Right kidney (tissue), 1 donor: ENCODE measurements at regions not wholly inside any gene's neighbourhood (a gene's known extent, or its start where the extent isn't known, plus 50 kb on each side); places are given as distances from the start of the nearest gene placed in this dataset.
"Not testable (repeated sequence)": the region's sequence is repeated elsewhere in the genome, so short reads cannot be mapped to it uniquely, and the experiment has no call there.

Source experiments
- DNase-seq: peaks from one replicate; pipeline ENCODE4 v3.0.0-alpha.2; 2016

GRCh38 chr10:125451319-125451718 is 231.6 kb downstream of the TEX36 start:
- DNase-seq = no peak

GRCh38 chr10:125450218-125450617 is 232.7 kb downstream of the TEX36 start:
- DNase-seq = no peak

DNA sequence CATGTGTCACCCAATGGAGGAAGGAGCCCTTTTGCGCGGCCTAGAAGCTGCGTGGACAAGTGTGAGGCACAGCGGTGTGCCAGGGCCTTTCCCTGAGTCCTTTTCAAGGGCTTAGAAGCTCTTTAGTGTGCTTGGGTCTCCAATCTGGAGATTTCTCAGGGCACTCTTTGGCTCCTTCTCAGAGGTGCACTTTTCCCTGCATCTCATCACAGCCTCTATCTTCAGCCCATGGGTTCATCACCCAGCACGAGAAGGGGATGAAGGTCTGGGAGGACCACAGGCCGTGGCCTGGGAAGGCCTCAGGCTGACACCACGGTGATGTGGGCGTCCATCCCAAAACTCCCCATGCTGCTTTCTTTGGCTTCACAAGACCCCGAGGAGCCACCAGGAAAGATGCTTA is 233.4 kb downstream of the TEX36 start:
- DNase-seq = no peak

- no peak for DNase-seq
Measured at GRCh38 chr10:125448596-125448995, 234.4 kb downstream of the TEX36 start.

- DNase-seq = no peak
Measured at GRCh38 chr10:125444790-125445189, 238.2 kb downstream of the TEX36 start.

- no peak for DNase-seq
Measured at GRCh38 chr10:125442856-125443540, 240.0 kb downstream of the TEX36 start.

DNA sequence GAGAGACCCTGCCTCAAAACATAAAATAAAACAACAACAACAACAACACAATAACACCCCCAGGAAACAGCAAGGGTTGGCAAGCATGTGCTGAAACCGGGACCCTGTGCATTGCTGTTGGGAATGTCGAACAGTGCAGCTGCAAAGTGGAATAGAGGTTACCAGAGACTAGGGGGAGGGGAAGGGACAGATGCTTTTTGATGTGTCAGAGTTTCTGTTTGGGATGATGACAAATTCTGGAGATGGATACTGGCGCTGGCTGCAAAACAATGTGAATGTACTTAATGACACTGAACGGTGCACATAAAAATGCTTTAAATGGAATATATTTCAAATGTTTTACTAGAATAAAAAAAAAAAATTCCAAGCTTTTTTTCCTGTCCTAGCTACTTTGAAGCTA is 241.8 kb downstream of the TEX36 start:
- DNase-seq = no peak

DNA sequence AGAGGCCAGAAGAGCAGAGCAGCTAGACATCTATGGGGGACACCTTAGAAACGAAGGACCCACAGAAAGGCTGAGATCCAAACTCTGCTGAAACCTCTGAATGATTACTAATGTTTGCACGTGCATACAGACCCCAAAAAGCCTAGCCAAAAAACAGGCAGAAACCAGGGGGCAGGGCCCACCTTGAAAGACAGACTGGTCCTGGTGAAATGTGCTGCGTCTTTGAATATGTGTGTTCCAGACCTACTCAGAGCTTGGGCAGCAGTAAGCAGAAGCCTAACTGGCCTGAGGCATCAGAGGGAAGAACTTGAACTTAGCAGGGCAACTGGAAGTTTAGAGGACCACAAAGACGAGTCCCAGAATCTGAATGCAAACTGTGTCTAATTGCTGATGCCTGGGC is 251.8 kb downstream of the TEX36 start:
- no peak for DNase-seq

GRCh38 chr10:125428054-125428453 is 254.9 kb downstream of the TEX36 start:
- DNase-seq = no peak

DNA sequence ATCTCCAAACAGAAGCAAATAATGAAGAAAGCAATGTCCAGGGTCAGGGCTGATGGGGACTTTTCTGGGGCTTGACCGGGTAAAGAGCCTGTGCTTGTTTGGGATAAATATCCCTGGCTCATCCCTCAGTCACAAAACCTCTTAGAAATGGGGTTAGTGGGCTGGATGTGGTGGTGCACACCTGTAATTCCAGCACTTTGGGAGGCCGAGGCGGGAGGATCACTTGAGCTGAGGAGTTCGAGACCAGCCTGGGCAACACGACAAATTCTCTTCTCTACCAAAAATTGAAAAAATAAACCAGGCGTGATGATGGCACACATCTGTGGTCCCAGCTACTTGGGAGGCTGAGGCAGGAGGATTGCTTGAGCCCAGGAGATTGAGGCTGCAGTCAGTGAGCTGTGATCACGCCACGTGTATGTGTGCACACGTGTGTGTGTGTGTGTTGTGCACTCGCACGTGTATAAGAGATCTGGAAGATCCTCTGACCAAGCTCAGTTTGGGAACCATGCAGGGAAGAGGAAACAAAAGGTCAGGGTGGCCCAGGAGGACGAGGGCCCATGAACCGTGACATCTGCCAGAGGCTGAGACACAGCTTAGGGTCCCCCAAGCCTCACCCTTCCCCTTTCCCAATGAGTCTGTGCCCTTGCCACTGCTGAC is 258.6 kb downstream of the TEX36 start:
- no peak for DNase-seq

DNA sequence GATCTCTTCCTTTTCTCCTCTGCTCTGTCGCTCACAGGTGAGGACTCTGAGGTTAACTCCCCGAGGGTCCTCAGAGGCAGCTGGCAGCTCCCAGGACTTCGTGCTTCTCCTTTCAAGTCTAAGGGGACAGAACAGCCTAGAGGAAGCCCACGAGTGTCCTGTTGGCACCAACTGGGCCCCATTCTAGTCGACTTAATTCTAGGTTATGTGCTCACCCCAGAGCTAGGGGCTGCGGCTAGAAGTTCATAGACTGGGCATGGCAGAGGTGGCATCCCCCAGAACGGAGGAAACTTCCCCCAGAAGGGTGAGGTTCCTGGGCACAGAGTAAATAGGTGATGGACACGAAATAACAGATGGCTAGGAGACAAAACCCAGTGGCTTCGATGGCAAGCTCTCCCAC is 259.4 kb downstream of the TEX36 start:
- DNase-seq = no peak

DNA sequence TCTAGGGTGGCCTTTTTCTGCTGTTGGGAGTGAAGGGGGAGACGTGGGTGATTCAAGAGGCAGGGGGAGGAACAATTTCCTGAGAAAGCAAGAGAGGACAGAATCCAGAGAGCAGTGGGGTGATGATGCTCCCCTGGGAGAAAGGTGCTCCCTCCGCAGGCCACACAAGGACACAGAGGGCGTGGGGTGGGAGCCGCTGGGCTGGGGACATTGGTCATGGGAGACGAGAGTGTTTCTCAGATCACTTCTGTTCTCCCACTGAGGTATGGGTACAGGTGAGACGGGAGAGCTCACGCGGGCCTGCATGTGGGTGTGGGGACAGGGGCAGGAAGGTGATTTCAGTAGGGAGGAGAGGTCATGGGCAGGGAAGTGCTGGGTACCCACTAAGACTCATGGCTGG is 259.5 kb upstream of the CTBP2 start:
- DNase-seq = no peak

DNA sequence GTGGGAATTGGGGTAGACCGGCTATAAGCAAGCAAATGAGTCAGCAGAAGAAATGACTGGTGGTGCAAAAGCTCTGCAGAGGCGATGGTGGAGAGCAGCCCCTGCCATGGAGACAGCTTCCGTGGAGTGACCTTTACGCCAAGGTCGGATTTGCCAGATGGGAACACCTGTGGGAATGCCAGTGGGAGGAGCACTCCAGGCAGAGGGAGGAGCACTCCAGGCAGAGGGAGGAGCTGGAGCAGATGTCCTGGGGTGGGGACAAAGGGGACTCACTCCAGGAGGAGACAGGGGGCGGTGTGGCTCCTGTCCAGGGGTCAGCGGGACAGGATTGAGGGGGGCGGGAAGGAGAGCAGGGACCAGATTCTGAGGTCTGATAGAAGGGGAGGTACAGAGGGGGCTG is 258.8 kb upstream of the CTBP2 start:
- no peak for DNase-seq

- DNase-seq = no peak
Measured at GRCh38 chr10:125417605-125418004, 257.2 kb upstream of the CTBP2 start.

DNA sequence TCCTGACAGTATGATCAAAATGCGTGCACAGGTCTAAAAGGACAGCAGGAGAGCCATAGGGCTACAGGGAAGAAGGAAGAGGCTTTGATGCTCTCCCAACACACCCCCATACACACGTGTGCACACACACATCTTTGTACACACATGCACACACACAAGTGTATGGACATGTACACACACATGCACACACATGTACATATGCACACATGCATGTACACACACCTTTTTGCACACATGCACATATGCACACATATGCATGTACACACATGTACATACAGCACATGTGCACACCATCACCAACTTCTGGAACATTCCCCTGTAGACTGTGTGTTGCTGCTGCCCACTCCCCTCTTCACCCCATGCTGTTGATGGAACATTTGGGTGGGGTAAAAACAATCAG is 255.6 kb upstream of the CTBP2 start:
- DNase-seq = no peak

GRCh38 chr10:125415006-125415633 is 254.8 kb upstream of the CTBP2 start:
- DNase-seq = no peak

DNA sequence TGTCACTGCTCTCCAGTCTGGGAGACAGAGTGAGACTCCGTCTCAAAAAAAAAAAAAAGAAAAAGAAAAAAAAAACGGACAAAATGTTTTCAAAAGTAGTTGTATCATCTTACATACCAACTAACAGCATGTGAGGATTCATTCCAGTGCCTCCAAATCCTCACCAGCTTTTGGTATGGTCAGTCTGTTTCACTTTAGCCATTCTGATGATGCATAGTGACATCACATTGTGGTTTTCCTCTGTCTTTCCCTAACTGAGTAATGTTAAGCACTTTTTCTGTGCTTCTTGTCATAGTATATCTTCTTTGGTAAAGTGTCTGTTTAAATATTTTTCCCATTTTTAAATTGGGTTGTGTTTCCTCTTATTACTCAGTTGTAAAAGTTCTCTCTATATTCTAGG is 251.4 kb upstream of the CTBP2 start:
- DNase-seq = no peak

- no peak for DNase-seq
Measured at GRCh38 chr10:125409756-125410155, 249.4 kb upstream of the CTBP2 start.

GRCh38 chr10:125407557-125407956 is 247.2 kb upstream of the CTBP2 start:
- no peak for DNase-seq

DNA sequence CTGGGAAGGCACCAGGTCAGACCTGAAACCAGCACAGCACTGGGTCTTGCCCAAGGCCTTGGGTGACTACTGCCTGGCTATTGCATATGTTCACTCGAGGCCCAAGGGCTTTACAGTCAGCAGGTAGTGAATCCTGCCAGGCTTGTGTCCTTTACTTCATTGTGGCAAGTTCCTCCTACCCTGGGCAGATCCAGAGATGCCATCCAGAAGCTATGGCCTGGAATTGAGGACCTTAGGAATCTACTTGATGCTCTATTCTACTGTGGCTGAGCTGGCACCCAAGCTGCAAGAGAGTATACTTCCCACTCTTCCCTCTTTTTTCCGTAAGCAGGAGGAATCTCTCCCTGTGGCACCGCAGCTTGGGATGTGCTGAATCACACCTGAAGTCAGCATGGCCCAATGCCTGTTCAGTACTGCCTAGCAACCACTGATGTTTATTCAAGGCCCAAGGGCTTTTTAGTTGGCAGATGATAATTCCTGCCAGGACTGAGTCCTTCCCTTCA is 246.7 kb upstream of the CTBP2 start:
- DNase-seq = no peak

DNA sequence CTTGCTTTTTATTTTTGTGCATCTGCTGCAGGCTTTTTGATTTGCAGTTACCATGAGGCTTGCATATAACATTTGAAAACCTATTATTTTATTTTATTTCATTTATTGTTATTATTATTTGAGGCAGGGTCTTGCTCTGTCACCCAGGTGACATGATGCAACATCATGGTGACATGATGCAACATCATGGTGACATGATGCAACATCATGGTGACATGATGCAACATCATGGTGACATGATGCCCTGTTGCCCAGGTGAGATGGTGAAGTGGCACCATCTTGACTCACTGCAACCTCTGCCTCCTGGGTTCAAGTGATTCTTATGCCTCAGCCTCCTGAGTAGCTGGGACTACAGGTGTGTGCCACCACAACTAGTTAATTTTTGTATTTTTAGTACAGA is 244.5 kb upstream of the CTBP2 start:
- not testable (repeated sequence) for DNase-seq

DNA sequence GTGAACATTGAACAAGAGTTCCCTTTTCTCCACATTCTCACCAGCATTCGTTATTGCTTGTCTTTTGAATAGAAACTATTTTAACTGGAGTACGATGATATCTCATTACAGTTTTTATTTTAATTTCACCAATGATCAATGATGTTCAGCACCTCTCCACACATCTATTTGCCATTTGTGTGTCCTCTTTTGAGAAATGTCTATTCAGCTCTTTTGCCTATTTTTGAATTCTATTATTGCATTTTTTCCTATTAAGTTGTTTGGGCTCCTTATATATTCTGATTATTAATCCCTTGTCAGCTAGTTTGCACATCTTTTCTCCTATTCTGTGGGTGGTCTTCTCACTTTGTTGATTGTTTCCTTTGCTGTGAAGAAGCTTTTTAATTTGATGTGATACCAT is 241.1 kb upstream of the CTBP2 start:
- no peak for DNase-seq

- no peak for DNase-seq
Measured at GRCh38 chr10:125399289-125399688, 238.9 kb upstream of the CTBP2 start.

- no peak for DNase-seq
Measured at GRCh38 chr10:125398270-125398669, 237.9 kb upstream of the CTBP2 start.
